ENCODE measurements at regions not wholly inside any gene's neighbourhood (a gene's known extent, or its start where the extent isn't known, plus 50 kb on each side); places are given as distances from the start of the nearest gene placed in this dataset.
A peak's percentile ranks its signal among the peaks of the same experiment; 100 is the strongest.

- Histone ChIP-seq H3K4me1 (ENCODE audit: control insufficient read depth, insufficient read depth, low read length) (no peaks in the 10 kb centered on the region), H3K9me3 (ENCODE audit: control insufficient read depth, low read length) (no peaks in the 10 kb centered on the region), H3K27ac (ENCODE audit: low read length) (no peak overlapping the region), H3K27me3 (ENCODE audit: control insufficient read depth, insufficient read depth) (no peaks in the 10 kb centered on the region), H3K4me3 (ENCODE audit: low read length) (no peak overlapping the region)
- intact Hi-C loops (cut with DNase I), result no loop called here
- no peak for ATAC-seq
- DNase-seq, result no peak
Observed at GRCh38 chr9:73558471-73558870, 406.8 kb downstream of the ANXA1 start.

GRCh38 chr9:73565026-73565425 is 413.4 kb downstream of the ANXA1 start:
- DNase-seq (no peak), ATAC-seq (no peak)
- intact Hi-C loops (cut with DNase I), result loop anchor here in 1 of 4 donors (5.0 kb wide), 1 partner anchor 298 kb away; no protein-coding TSS in a partner anchor
- Histone ChIP-seq H3K4me3 (ENCODE audit: low read length) (no peak overlapping the region), H3K9me3 (ENCODE audit: control insufficient read depth, low read length) (no peaks in the 10 kb centered on the region), H3K27ac (ENCODE audit: low read length) (no peak overlapping the region), H3K27me3 (ENCODE audit: control insufficient read depth, insufficient read depth) (no peaks in the 10 kb centered on the region), H3K4me1 (ENCODE audit: control insufficient read depth, insufficient read depth, low read length) (no peaks in the 10 kb centered on the region)
- WGBS, result 76% methylated on average over 4 of the region's 4 CpGs

GRCh38 chr9:73565833-73566465 is 414.3 kb downstream of the ANXA1 start:
- Histone ChIP-seq H3K27ac (ENCODE audit: low read length) (no peak overlapping the region), H3K9me3 (ENCODE audit: control insufficient read depth, low read length) (no peaks in the 10 kb centered on the region), H3K4me1 (ENCODE audit: control insufficient read depth, insufficient read depth, low read length) (no peaks in the 10 kb centered on the region), H3K4me3 (ENCODE audit: low read length) (no peak overlapping the region), H3K27me3 (ENCODE audit: control insufficient read depth, insufficient read depth) (no peaks in the 10 kb centered on the region)
- intact Hi-C loops (cut with DNase I), result loop anchor here in 1 of 4 donors (5.0 kb wide), 1 partner anchor 299 kb away; no protein-coding TSS in a partner anchor
- ATAC-seq, result no peak
- peak in 2 of 3 donors; percentile 34 to 36 for DNase-seq

GRCh38 chr9:73566627-73567026 is 415.0 kb downstream of the ANXA1 start:
- intact Hi-C loops (cut with DNase I), result loop anchor here in 1 of 4 donors (5.0 kb wide), 1 partner anchor 299 kb away; no protein-coding TSS in a partner anchor

GRCh38 chr9:73573235-73573634 is 421.6 kb downstream of the ANXA1 start:
- no peak for DNase-seq
- WGBS, result 55% methylated on average over 4 of the region's 4 CpGs
- H3K4me1 ChIP-seq (ENCODE audit: control insufficient read depth, insufficient read depth, low read length), result no peaks in the 10 kb centered on the region
- no peak overlapping the region for H3K4me3 ChIP-seq (ENCODE audit: low read length)
- H3K27me3 ChIP-seq (ENCODE audit: control insufficient read depth, insufficient read depth), result no peaks in the 10 kb centered on the region
- H3K9me3 ChIP-seq (ENCODE audit: control insufficient read depth, low read length), result no peaks in the 10 kb centered on the region
- intact Hi-C loops (cut with DNase I), result no loop called here
- H3K27ac ChIP-seq (ENCODE audit: low read length), result no peak overlapping the region
- ATAC-seq, result no peak

More at GRCh38 chr9:73566627-73567026, 415.0 kb downstream of the ANXA1 start:
- WGBS, result 73% methylated on average over 1 of the region's 1 CpG
- Histone ChIP-seq H3K4me3 (ENCODE audit: low read length) (no peak overlapping the region), H3K27me3 (ENCODE audit: control insufficient read depth, insufficient read depth) (no peaks in the 10 kb centered on the region), H3K27ac (ENCODE audit: low read length) (no peak overlapping the region), H3K9me3 (ENCODE audit: control insufficient read depth, low read length) (no peaks in the 10 kb centered on the region), H3K4me1 (ENCODE audit: control insufficient read depth, insufficient read depth, low read length) (no peaks in the 10 kb centered on the region)
- DNase-seq, result no peak
- no peak for ATAC-seq

GRCh38 chr9:73575101-73576060 is 423.7 kb downstream of the ANXA1 start:
- H3K9me3 ChIP-seq (ENCODE audit: control insufficient read depth, low read length), result no peaks in the 10 kb centered on the region
- no peaks in the 10 kb centered on the region for H3K27me3 ChIP-seq (ENCODE audit: control insufficient read depth, insufficient read depth)
- no peak overlapping the region for H3K27ac ChIP-seq (ENCODE audit: low read length)
- DNase-seq (no peak), ATAC-seq (no peak)
- no peak overlapping the region for H3K4me3 ChIP-seq (ENCODE audit: low read length)
- no peaks in the 10 kb centered on the region for H3K4me1 ChIP-seq (ENCODE audit: control insufficient read depth, insufficient read depth, low read length)
- 58% methylated on average over 4 of the region's 4 CpGs for WGBS
- intact Hi-C loops (cut with DNase I), result no loop called here

- no peaks in the 10 kb centered on the region for H3K9me3 ChIP-seq (ENCODE audit: control insufficient read depth, low read length)
- no peak overlapping the region for H3K27ac ChIP-seq (ENCODE audit: low read length)
- DNase-seq (no peak), ATAC-seq (no peak)
- H3K4me1 ChIP-seq (ENCODE audit: control insufficient read depth, insufficient read depth, low read length), result no peaks in the 10 kb centered on the region
- no peak overlapping the region for H3K4me3 ChIP-seq (ENCODE audit: low read length)
- 45% methylated on average over 3 of the region's 3 CpGs for WGBS
- intact Hi-C loops (cut with DNase I), result no loop called here
- no peaks in the 10 kb centered on the region for H3K27me3 ChIP-seq (ENCODE audit: control insufficient read depth, insufficient read depth)
Observed at GRCh38 chr9:73577848-73578247, 426.2 kb downstream of the ANXA1 start.

GRCh38 chr9:73579823-73580222 is 428.2 kb downstream of the ANXA1 start:
- H3K9me3 ChIP-seq (ENCODE audit: control insufficient read depth, low read length), result no peaks in the 10 kb centered on the region
- intact Hi-C loops (cut with DNase I), result no loop called here
- H3K4me3 ChIP-seq (ENCODE audit: low read length), result no peak overlapping the region
- DNase-seq, result no peak
- WGBS, result 58% methylated on average over 2 of the region's 2 CpGs
- ATAC-seq, result no peak
- H3K27me3 ChIP-seq (ENCODE audit: control insufficient read depth, insufficient read depth), result no peaks in the 10 kb centered on the region
- H3K27ac ChIP-seq (ENCODE audit: low read length), result no peak overlapping the region
- no peaks in the 10 kb centered on the region for H3K4me1 ChIP-seq (ENCODE audit: control insufficient read depth, insufficient read depth, low read length)

- intact Hi-C loops (cut with DNase I), result no loop called here
- Histone ChIP-seq H3K9me3 (ENCODE audit: control insufficient read depth, low read length) (no peaks in the 10 kb centered on the region), H3K27ac (ENCODE audit: low read length) (no peak overlapping the region), H3K27me3 (ENCODE audit: control insufficient read depth, insufficient read depth) (no peaks in the 10 kb centered on the region), H3K4me3 (ENCODE audit: low read length) (no peak overlapping the region), H3K4me1 (ENCODE audit: control insufficient read depth, insufficient read depth, low read length) (no peaks in the 10 kb centered on the region)
- DNase-seq (no peak), ATAC-seq (no peak)
Observed at GRCh38 chr9:73583576-73583975, 431.9 kb downstream of the ANXA1 start.

- H3K27me3 ChIP-seq (ENCODE audit: control insufficient read depth, insufficient read depth), result no peaks in the 10 kb centered on the region
- no peak for DNase-seq
- H3K27ac ChIP-seq (ENCODE audit: low read length), result no peak overlapping the region
- no peaks in the 10 kb centered on the region for H3K4me1 ChIP-seq (ENCODE audit: control insufficient read depth, insufficient read depth, low read length)
- no peak for ATAC-seq
- WGBS, result 74% methylated on average over 3 of the region's 3 CpGs
- intact Hi-C loops (cut with DNase I), result no loop called here
- no peaks in the 10 kb centered on the region for H3K9me3 ChIP-seq (ENCODE audit: control insufficient read depth, low read length)
- no peak overlapping the region for H3K4me3 ChIP-seq (ENCODE audit: low read length)
Observed at GRCh38 chr9:73595036-73595545, 443.4 kb downstream of the ANXA1 start.

GRCh38 chr9:73596321-73596720 is 444.7 kb downstream of the ANXA1 start:
- Histone ChIP-seq H3K27ac (ENCODE audit: low read length) (no peak overlapping the region), H3K9me3 (ENCODE audit: control insufficient read depth, low read length) (no peaks in the 10 kb centered on the region), H3K4me1 (ENCODE audit: control insufficient read depth, insufficient read depth, low read length) (no peaks in the 10 kb centered on the region), H3K27me3 (ENCODE audit: control insufficient read depth, insufficient read depth) (no peaks in the 10 kb centered on the region), H3K4me3 (ENCODE audit: low read length) (no peak overlapping the region)
- ATAC-seq (no peak), DNase-seq (no peak)
- intact Hi-C loops (cut with DNase I), result no loop called here
- WGBS, result 62% methylated on average over 1 of the region's 1 CpG

Measured in right cardiac atrium (tissue), 5 donors.